ENCODE measurements at regions not wholly inside any gene's neighbourhood (a gene's known extent, or its start where the extent isn't known, plus 50 kb on each side); places are given as distances from the start of the nearest gene placed in this dataset.
"Not testable (repeated sequence)": the region's sequence is repeated elsewhere in the genome, so short reads cannot be mapped to it uniquely, and the experiment has no call there.

- no peaks in the 10 kb centered on the region for H4K20me1 ChIP-seq (replicated peaks; ENCODE audit: control insufficient read depth, extremely low read depth, insufficient read depth, low read length)
- intact Hi-C loops (cut with micrococcal nuclease): no loop called here
- dilution Hi-C loops (cut with MboI; ENCODE audit: extremely low pct_ligation_motif_present, low sequenced_read_pairs): no loop called here
- no peak overlapping the region for H3K27ac ChIP-seq (ENCODE audit: insufficient read depth, low read depth, low read length)
- H2AFZ ChIP-seq (ENCODE audit: low read depth, low read length): no peak overlapping the region
- ChIA-PET POLR2A (no interaction called here), CTCF (no interaction called here)
- DNase-seq (ENCODE audit: low read depth, low spot score) (no peak), FAIRE-seq (no peak)
- H3K9me3 ChIP-seq (replicated peaks; ENCODE audit: control insufficient read depth, insufficient read depth, low read length): no peaks in the 10 kb centered on the region
- peaks cover 2 to 6% of the 10 kb centered on the region in 2 experiments for H3K27me3 ChIP-seq (ENCODE audit: control insufficient read depth in 2 of 2, insufficient read depth in 2 of 2, low read length in 2 of 2)
- H3K4me3 ChIP-seq (replicated peaks in 1 of 3; ENCODE audit: insufficient read depth in 1 of 3, low read depth in 1 of 3, low read length in 3 of 3): no peak overlapping the region
- H3K36me3 ChIP-seq (ENCODE audit: control insufficient read depth in 2 of 2, extremely low read depth in 1 of 2, insufficient read depth in 2 of 2, low read length in 2 of 2): no peaks in the 10 kb centered on the region
- H3K9me1 ChIP-seq (replicated peaks; ENCODE audit: control insufficient read depth, extremely low read depth, insufficient read depth, low read length): no peaks in the 10 kb centered on the region
- H3K4me1 ChIP-seq (ENCODE audit: control insufficient read depth, extremely low read depth, insufficient read depth, low read length): no peaks in the 10 kb centered on the region
- H3K79me2 ChIP-seq (ENCODE audit: control insufficient read depth, insufficient read depth, low read length): no peaks in the 10 kb centered on the region
- no peak overlapping the region for H3K9ac ChIP-seq (replicated peaks; ENCODE audit: extremely low read depth, insufficient read depth, low read length)
- no TSS peak for BruUV-seq (replicated peaks)
- no peak overlapping the region for H3K4me2 ChIP-seq (ENCODE audit: insufficient read depth, low read length)
- TF ChIP-seq FOS (IDR thresholded peaks at IDR 0.05; ENCODE audit: borderline replicate concordance, insufficient read depth, low read length): no peak
- no peak for TF ChIP-seq MAX (IDR thresholded peaks at IDR 0.05; ENCODE audit: insufficient read depth, insufficient read length)
- TF ChIP-seq JUN (IDR thresholded peaks at IDR 0.05; ENCODE audit: borderline replicate concordance, insufficient read depth, insufficient read length, low read depth): no peak
- no peak for TF ChIP-seq POLR2A (IDR thresholded peaks at IDR 0.05; ENCODE audit: low read depth, low read length)
- no peak for TF ChIP-seq CTCF (IDR thresholded peaks at IDR 0.05; ENCODE audit: extremely low read depth in 1 of 2, insufficient read depth in 1 of 2, low read depth in 1 of 2, low read length in 2 of 2)
- TF ChIP-seq EZH2 (IDR thresholded peaks at IDR 0.05; ENCODE audit: borderline replicate concordance, low read depth, low read length, severe bottlenecking): no peak
- no peak for TF ChIP-seq GATA2 (IDR thresholded peaks at IDR 0.05; ENCODE audit: insufficient read depth, insufficient read length, low read depth, low read length)
- no peak for TF ChIP-seq POLR2AphosphoS5 (IDR thresholded peaks at IDR 0.05; ENCODE audit: insufficient read depth, low read depth, low read length)
- no peak for TF ChIP-seq MYC (IDR thresholded peaks at IDR 0.05; ENCODE audit: low read depth, low read length)
These were observed 182.0 kb downstream of the COPRS start for GRCh38 chr17:31677036-31677435.

GRCh38 chr17:31675392-31675791 is 183.7 kb downstream of the COPRS start:
- H3K4me1 ChIP-seq (ENCODE audit: control insufficient read depth, extremely low read depth, insufficient read depth, low read length); H3K4me3 ChIP-seq (replicated peaks in 1 of 3; ENCODE audit: insufficient read depth in 1 of 3, low read depth in 1 of 3, low read length in 3 of 3); H3K9me3 ChIP-seq (replicated peaks; ENCODE audit: control insufficient read depth, insufficient read depth, low read length); BruUV-seq (replicated peaks); DNase-seq (ENCODE audit: low read depth, low spot score); H3K27me3 ChIP-seq (ENCODE audit: control insufficient read depth in 2 of 2, insufficient read depth in 2 of 2, low read length in 2 of 2); H3K79me2 ChIP-seq (ENCODE audit: control insufficient read depth, insufficient read depth, low read length); intact Hi-C loops (cut with micrococcal nuclease); H3K4me2 ChIP-seq (ENCODE audit: insufficient read depth, low read length); H3K9ac ChIP-seq (replicated peaks; ENCODE audit: extremely low read depth, insufficient read depth, low read length); H3K9me1 ChIP-seq (replicated peaks; ENCODE audit: control insufficient read depth, extremely low read depth, insufficient read depth, low read length); H3K27ac ChIP-seq (ENCODE audit: insufficient read depth, low read depth, low read length); CTCF ChIA-PET; FAIRE-seq; H3K36me3 ChIP-seq (ENCODE audit: control insufficient read depth in 2 of 2, extremely low read depth in 1 of 2, insufficient read depth in 2 of 2, low read length in 2 of 2); dilution Hi-C loops (cut with MboI; ENCODE audit: extremely low pct_ligation_motif_present, low sequenced_read_pairs); POLR2A ChIA-PET; H4K20me1 ChIP-seq (replicated peaks; ENCODE audit: control insufficient read depth, extremely low read depth, insufficient read depth, low read length); H2AFZ ChIP-seq (ENCODE audit: low read depth, low read length): not testable (repeated sequence)
